Vagina (tissue), 2 donors: ENCODE measurements at regions not wholly inside any gene's neighbourhood (a gene's known extent, or its start where the extent isn't known, plus 50 kb on each side); places are given as distances from the start of the nearest gene placed in this dataset.

Source experiments
- POLR2AphosphoS5 ChIP-seq, 2 donors: sonication (generic); formaldehyde crosslinking; IDR thresholded peaks; one replicate each; pipeline ENCODE4 v1.9.0; 2017; ENCODE audit warnings: antibody characterized with exemption in 2 of 2, mild to moderate bottlenecking in 2 of 2, low read depth in 1 of 2; ENCODE audit not compliant: insufficient read depth in 1 of 2
- TF ChIP-seq, protein P1 (sequence below), 3 experiments: fragments of 450-650 bp in 2 of 3; fragments of 200-600 bp in 1 of 3; sonication (generic) in 1 of 3; IDR thresholded peaks; one replicate each; pipeline ENCODE4 v1.5.1; 2017 to 2019; ENCODE audit warnings: antibody characterized with exemption in 3 of 3, mild to moderate bottlenecking in 2 of 3, moderate library complexity in 2 of 3

DNA sequence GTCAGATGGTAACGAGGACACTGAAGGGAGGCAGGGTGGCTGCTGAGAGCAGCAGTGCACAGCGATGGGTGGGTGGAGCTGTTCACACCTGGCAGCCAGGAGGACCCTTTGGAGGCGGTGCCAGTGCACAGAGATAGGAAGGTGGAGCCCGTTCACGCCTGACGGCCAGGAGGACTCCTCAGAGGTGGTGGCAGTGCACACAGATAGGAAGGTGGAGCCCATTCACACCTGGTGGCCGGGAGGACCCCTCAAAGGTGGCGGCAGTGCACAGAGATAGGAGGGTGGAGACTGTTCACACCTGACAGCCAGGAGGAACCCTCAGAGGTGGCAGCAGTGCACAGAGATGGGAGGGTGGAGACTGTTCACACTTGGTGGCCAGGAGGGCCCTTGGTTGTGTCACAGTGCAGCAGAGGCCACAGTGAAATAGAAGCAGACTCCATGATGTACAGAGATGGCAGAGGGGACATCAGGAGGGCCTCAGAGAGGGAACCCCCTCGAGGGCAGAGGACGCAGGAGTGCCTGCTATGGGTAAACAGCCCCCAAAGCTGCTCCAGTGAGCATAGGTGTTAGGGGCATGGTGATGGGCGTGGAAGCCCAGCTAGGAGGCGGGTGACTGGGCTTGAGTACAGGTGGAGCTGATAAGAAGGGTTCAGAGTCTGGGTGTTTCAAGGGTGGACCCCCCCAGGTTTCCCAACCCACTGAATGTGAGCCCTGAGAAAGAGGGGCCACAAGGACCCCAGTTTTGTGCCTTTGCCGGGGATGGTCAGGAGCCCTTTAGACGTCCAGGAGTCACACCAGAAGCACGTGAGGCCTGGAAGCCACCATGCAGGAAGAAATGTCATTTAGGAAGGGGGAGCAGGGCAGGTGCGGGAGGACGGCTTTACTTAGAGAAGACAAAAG, 566.7 kb downstream of the BRD1 start:
- no peak for TF ChIP-seq POLR2AphosphoS5 (IDR thresholded peaks at IDR 0.05; ENCODE audit: insufficient read depth in 1 of 2, low read depth in 1 of 2)
- TF ChIP-seq, protein P1, sequence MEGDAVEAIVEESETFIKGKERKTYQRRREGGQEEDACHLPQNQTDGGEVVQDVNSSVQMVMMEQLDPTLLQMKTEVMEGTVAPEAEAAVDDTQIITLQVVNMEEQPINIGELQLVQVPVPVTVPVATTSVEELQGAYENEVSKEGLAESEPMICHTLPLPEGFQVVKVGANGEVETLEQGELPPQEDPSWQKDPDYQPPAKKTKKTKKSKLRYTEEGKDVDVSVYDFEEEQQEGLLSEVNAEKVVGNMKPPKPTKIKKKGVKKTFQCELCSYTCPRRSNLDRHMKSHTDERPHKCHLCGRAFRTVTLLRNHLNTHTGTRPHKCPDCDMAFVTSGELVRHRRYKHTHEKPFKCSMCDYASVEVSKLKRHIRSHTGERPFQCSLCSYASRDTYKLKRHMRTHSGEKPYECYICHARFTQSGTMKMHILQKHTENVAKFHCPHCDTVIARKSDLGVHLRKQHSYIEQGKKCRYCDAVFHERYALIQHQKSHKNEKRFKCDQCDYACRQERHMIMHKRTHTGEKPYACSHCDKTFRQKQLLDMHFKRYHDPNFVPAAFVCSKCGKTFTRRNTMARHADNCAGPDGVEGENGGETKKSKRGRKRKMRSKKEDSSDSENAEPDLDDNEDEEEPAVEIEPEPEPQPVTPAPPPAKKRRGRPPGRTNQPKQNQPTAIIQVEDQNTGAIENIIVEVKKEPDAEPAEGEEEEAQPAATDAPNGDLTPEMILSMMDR (IDR thresholded peaks at IDR 0.05), result no peak
